ENCODE measurements at regions not wholly inside any gene's neighbourhood (a gene's known extent, or its start where the extent isn't known, plus 50 kb on each side); places are given as distances from the start of the nearest gene placed in this dataset.
"Not testable (repeated sequence)": the region's sequence is repeated elsewhere in the genome, so short reads cannot be mapped to it uniquely, and the experiment has no call there.

GRCh38 chr6:121780325-121781321 lies 345.2 kb downstream of the GJA1 start:
- FAIRE-seq (no peak), DNase-seq (ENCODE audit: insufficient read length) (no peak)
- TF ChIP-seq TAF1 (IDR thresholded peaks at IDR 0.05; ENCODE audit: borderline replicate concordance, low read depth, low read length) (no peak), POLR2A (IDR thresholded peaks at IDR 0.05; ENCODE audit: low read depth, low read length) (no peak), POLR2AphosphoS5 (IDR thresholded peaks at IDR 0.05; ENCODE audit: low read depth, low read length) (no peak)

- no peak for TF ChIP-seq TAF1 (IDR thresholded peaks at IDR 0.05; ENCODE audit: borderline replicate concordance, low read depth, low read length)
- no peak for TF ChIP-seq POLR2AphosphoS5 (IDR thresholded peaks at IDR 0.05; ENCODE audit: low read depth, low read length)
- TF ChIP-seq POLR2A (IDR thresholded peaks at IDR 0.05; ENCODE audit: low read depth, low read length), result no peak
- no peak for FAIRE-seq
Measured at GRCh38 chr6:121791396-121792315, 356.2 kb downstream of the GJA1 start.

GRCh38 chr6:121794630-121795029 lies 359.2 kb downstream of the GJA1 start:
- no peak for TF ChIP-seq POLR2AphosphoS5 (IDR thresholded peaks at IDR 0.05; ENCODE audit: low read depth, low read length)
- TF ChIP-seq TAF1 (IDR thresholded peaks at IDR 0.05; ENCODE audit: borderline replicate concordance, low read depth, low read length), result no peak
- TF ChIP-seq POLR2A (IDR thresholded peaks at IDR 0.05; ENCODE audit: low read depth, low read length), result no peak
- DNase-seq (ENCODE audit: insufficient read length), result no peak
- FAIRE-seq, result no peak

More at GRCh38 chr6:121791396-121792315, 356.2 kb downstream of the GJA1 start:
- no peak for DNase-seq (ENCODE audit: insufficient read length)

- not testable (repeated sequence) for FAIRE-seq
Measured at GRCh38 chr6:121797598-121797997, 362.2 kb downstream of the GJA1 start.

GRCh38 chr6:121798126-121798525 lies 362.7 kb downstream of the GJA1 start:
- FAIRE-seq, result not testable (repeated sequence)

More at GRCh38 chr6:121797598-121797997, 362.2 kb downstream of the GJA1 start:
- not testable (repeated sequence) for DNase-seq (ENCODE audit: insufficient read length)

GRCh38 chr6:121799574-121799973 lies 364.1 kb downstream of the GJA1 start:
- DNase-seq (ENCODE audit: insufficient read length), result no peak
- no peak for FAIRE-seq
- no peak for TF ChIP-seq TAF1 (IDR thresholded peaks at IDR 0.05; ENCODE audit: borderline replicate concordance, low read depth, low read length)
- TF ChIP-seq POLR2AphosphoS5 (IDR thresholded peaks at IDR 0.05; ENCODE audit: low read depth, low read length), result no peak
- no peak for TF ChIP-seq POLR2A (IDR thresholded peaks at IDR 0.05; ENCODE audit: low read depth, low read length)

More at GRCh38 chr6:121798126-121798525, 362.7 kb downstream of the GJA1 start:
- not testable (repeated sequence) for DNase-seq (ENCODE audit: insufficient read length)

GRCh38 chr6:121800047-121800446 lies 364.6 kb downstream of the GJA1 start:
- no peak for DNase-seq (ENCODE audit: insufficient read length)
- FAIRE-seq, result no peak
- TF ChIP-seq POLR2AphosphoS5 (IDR thresholded peaks at IDR 0.05; ENCODE audit: low read depth, low read length) (no peak), TAF1 (IDR thresholded peaks at IDR 0.05; ENCODE audit: borderline replicate concordance, low read depth, low read length) (no peak), POLR2A (IDR thresholded peaks at IDR 0.05; ENCODE audit: low read depth, low read length) (no peak)

GRCh38 chr6:121806116-121806515 lies 370.7 kb downstream of the GJA1 start:
- DNase-seq (ENCODE audit: insufficient read length), result no peak
- no peak for FAIRE-seq
- TF ChIP-seq TAF1 (IDR thresholded peaks at IDR 0.05; ENCODE audit: borderline replicate concordance, low read depth, low read length), result no peak
- no peak for TF ChIP-seq POLR2A (IDR thresholded peaks at IDR 0.05; ENCODE audit: low read depth, low read length)
- TF ChIP-seq POLR2AphosphoS5 (IDR thresholded peaks at IDR 0.05; ENCODE audit: low read depth, low read length), result no peak

GRCh38 chr6:121809211-121809610 lies 373.8 kb downstream of the GJA1 start:
- FAIRE-seq (no peak), DNase-seq (ENCODE audit: insufficient read length) (no peak)
- no peak for TF ChIP-seq TAF1 (IDR thresholded peaks at IDR 0.05; ENCODE audit: borderline replicate concordance, low read depth, low read length)
- TF ChIP-seq POLR2AphosphoS5 (IDR thresholded peaks at IDR 0.05; ENCODE audit: low read depth, low read length), result no peak
- TF ChIP-seq POLR2A (IDR thresholded peaks at IDR 0.05; ENCODE audit: low read depth, low read length), result no peak

- DNase-seq (ENCODE audit: insufficient read length), result no peak
- TF ChIP-seq TAF1 (IDR thresholded peaks at IDR 0.05; ENCODE audit: borderline replicate concordance, low read depth, low read length) (no peak), POLR2A (IDR thresholded peaks at IDR 0.05; ENCODE audit: low read depth, low read length) (no peak)
- FAIRE-seq, result no peak
Measured at GRCh38 chr6:121810158-121811032, 374.9 kb downstream of the GJA1 start.

GRCh38 chr6:121811106-121811505 lies 375.7 kb downstream of the GJA1 start:
- FAIRE-seq (no peak), DNase-seq (ENCODE audit: insufficient read length) (no peak)
- TF ChIP-seq TAF1 (IDR thresholded peaks at IDR 0.05; ENCODE audit: borderline replicate concordance, low read depth, low read length), result no peak
- TF ChIP-seq POLR2AphosphoS5 (IDR thresholded peaks at IDR 0.05; ENCODE audit: low read depth, low read length), result no peak
